ENCODE measurements at regions not wholly inside any gene's neighbourhood (a gene's known extent, or its start where the extent isn't known, plus 50 kb on each side); places are given as distances from the start of the nearest gene placed in this dataset.

- Histone ChIP-seq H2AFZ (ENCODE audit: low read depth, low read length, severe bottlenecking) (no peak overlapping the region), H3K9me3 (ENCODE audit: insufficient read depth, low read length) (no peaks in the 10 kb centered on the region), H3K27ac (ENCODE audit: low read depth, low read length) (no peak overlapping the region), H3K79me2 (ENCODE audit: insufficient read depth, low read length) (no peaks in the 10 kb centered on the region), H3K9ac (ENCODE audit: low read length) (no peak overlapping the region), H3F3A (ENCODE audit: insufficient read depth) (no peaks in the 10 kb centered on the region), H3K4me2 (ENCODE audit: low read depth, low read length, poor library complexity, severe bottlenecking) (no peak overlapping the region), H3K36me3 (ENCODE audit: low read length) (no peaks in the 10 kb centered on the region), H3K27me3 (ENCODE audit: low read length) (no peaks in the 10 kb centered on the region), H3K9me2 (replicated peaks; ENCODE audit: insufficient read depth, low read length) (no peaks in the 10 kb centered on the region), H4K20me1 (ENCODE audit: low read depth, low read length) (no peaks in the 10 kb centered on the region), H3K4me3 (ENCODE audit: insufficient read depth, low read length, poor library complexity, severe bottlenecking) (no peak overlapping the region)
- no peak for TF ChIP-seq CTCF (IDR thresholded peaks at IDR 0.05; ENCODE audit: insufficient read depth, low read length, poor library complexity, severe bottlenecking)
- TF ChIP-seq EZH2phosphoT487 (conservative IDR thresholded peaks at IDR 0.05; ENCODE audit: low read length): no peak
These were observed 127.7 kb downstream of the DMAC1 start for GRCh38 chr9:7671847-7672246.

- H3K4me2 ChIP-seq (ENCODE audit: low read depth, low read length, poor library complexity, severe bottlenecking): no peak overlapping the region
- no peaks in the 10 kb centered on the region for H3K79me2 ChIP-seq (ENCODE audit: insufficient read depth, low read length)
- no peaks in the 10 kb centered on the region for H3F3A ChIP-seq (ENCODE audit: insufficient read depth)
- no peak overlapping the region for H2AFZ ChIP-seq (ENCODE audit: low read depth, low read length, severe bottlenecking)
- no peaks in the 10 kb centered on the region for H3K36me3 ChIP-seq (ENCODE audit: low read length)
- no peaks in the 10 kb centered on the region for H3K9me3 ChIP-seq (ENCODE audit: insufficient read depth, low read length)
- H3K9me2 ChIP-seq (replicated peaks; ENCODE audit: insufficient read depth, low read length): no peaks in the 10 kb centered on the region
- H3K27me3 ChIP-seq (ENCODE audit: low read length): no peaks in the 10 kb centered on the region
- no peak overlapping the region for H3K9ac ChIP-seq (ENCODE audit: low read length)
- no peaks in the 10 kb centered on the region for H4K20me1 ChIP-seq (ENCODE audit: low read depth, low read length)
- TF ChIP-seq EZH2phosphoT487 (conservative IDR thresholded peaks at IDR 0.05; ENCODE audit: low read length) (no peak), CTCF (IDR thresholded peaks at IDR 0.05; ENCODE audit: insufficient read depth, low read length, poor library complexity, severe bottlenecking) (no peak)
- no peak overlapping the region for H3K4me3 ChIP-seq (ENCODE audit: insufficient read depth, low read length, poor library complexity, severe bottlenecking)
- H3K27ac ChIP-seq (ENCODE audit: low read depth, low read length): no peak overlapping the region
These were observed 131.0 kb downstream of the DMAC1 start for GRCh38 chr9:7668541-7668940.

GRCh38 chr9:7665874-7666273, 133.7 kb downstream of the DMAC1 start:
- TF ChIP-seq CTCF (IDR thresholded peaks at IDR 0.05; ENCODE audit: insufficient read depth, low read length, poor library complexity, severe bottlenecking) (no peak), EZH2phosphoT487 (conservative IDR thresholded peaks at IDR 0.05; ENCODE audit: low read length) (no peak)

More at GRCh38 chr9:7665874-7666273, 133.7 kb downstream of the DMAC1 start:
- no peaks in the 10 kb centered on the region for H3K27me3 ChIP-seq (ENCODE audit: low read length)
- no peaks in the 10 kb centered on the region for H4K20me1 ChIP-seq (ENCODE audit: low read depth, low read length)
- no peaks in the 10 kb centered on the region for H3K9me2 ChIP-seq (replicated peaks; ENCODE audit: insufficient read depth, low read length)
- H3K79me2 ChIP-seq (ENCODE audit: insufficient read depth, low read length): no peaks in the 10 kb centered on the region
- no peak overlapping the region for H3K4me3 ChIP-seq (ENCODE audit: insufficient read depth, low read length, poor library complexity, severe bottlenecking)
- H3K9me3 ChIP-seq (ENCODE audit: insufficient read depth, low read length): no peaks in the 10 kb centered on the region
- H3K36me3 ChIP-seq (ENCODE audit: low read length): no peaks in the 10 kb centered on the region
- H3K4me2 ChIP-seq (ENCODE audit: low read depth, low read length, poor library complexity, severe bottlenecking): no peak overlapping the region
- H3K9ac ChIP-seq (ENCODE audit: low read length): no peak overlapping the region
- no peaks in the 10 kb centered on the region for H3F3A ChIP-seq (ENCODE audit: insufficient read depth)
- H2AFZ ChIP-seq (ENCODE audit: low read depth, low read length, severe bottlenecking): no peak overlapping the region
- no peak overlapping the region for H3K27ac ChIP-seq (ENCODE audit: low read depth, low read length)

Measured in SU-DHL-6 (cell line).